GM12873 (cell line): ENCODE measurements at regions not wholly inside any gene's neighbourhood (a gene's known extent, or its start where the extent isn't known, plus 50 kb on each side); places are given as distances from the start of the nearest gene placed in this dataset.
A peak's percentile ranks its signal among the peaks of the same experiment; 100 is the strongest.

Experiments
- TF ChIP-seq, protein P1 (sequence below): IDR thresholded peaks from 2 replicates; pipeline ENCODE4 v1.5.1; 2012; ENCODE audit warnings: low read depth, mild to moderate bottlenecking, moderate library complexity, low read length, control low read depth; ENCODE audit not compliant: insufficient read depth; ENCODE audit errors: missing control alignments

DNA sequence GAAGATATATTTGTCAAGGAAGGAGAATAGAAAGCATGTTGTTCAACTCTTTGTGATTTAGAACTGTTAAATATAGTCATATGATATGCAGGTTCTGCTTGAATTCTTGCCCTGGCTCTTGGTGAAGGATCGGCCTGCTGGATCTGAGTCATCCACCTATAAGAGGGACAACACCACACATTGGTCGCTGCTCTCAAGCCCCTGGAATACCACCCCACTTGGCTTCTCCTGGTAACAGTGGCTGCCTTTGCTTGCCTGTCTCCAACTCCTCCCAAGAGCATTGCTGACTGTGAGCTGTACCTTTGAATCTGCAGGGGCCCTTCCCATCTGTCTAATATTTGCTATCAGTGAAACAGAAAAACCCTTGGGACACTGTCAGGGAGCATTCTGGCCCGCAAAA, 78.9 kb upstream of the DGKG start:
- TF ChIP-seq, protein P1, sequence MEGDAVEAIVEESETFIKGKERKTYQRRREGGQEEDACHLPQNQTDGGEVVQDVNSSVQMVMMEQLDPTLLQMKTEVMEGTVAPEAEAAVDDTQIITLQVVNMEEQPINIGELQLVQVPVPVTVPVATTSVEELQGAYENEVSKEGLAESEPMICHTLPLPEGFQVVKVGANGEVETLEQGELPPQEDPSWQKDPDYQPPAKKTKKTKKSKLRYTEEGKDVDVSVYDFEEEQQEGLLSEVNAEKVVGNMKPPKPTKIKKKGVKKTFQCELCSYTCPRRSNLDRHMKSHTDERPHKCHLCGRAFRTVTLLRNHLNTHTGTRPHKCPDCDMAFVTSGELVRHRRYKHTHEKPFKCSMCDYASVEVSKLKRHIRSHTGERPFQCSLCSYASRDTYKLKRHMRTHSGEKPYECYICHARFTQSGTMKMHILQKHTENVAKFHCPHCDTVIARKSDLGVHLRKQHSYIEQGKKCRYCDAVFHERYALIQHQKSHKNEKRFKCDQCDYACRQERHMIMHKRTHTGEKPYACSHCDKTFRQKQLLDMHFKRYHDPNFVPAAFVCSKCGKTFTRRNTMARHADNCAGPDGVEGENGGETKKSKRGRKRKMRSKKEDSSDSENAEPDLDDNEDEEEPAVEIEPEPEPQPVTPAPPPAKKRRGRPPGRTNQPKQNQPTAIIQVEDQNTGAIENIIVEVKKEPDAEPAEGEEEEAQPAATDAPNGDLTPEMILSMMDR: no peak

DNA sequence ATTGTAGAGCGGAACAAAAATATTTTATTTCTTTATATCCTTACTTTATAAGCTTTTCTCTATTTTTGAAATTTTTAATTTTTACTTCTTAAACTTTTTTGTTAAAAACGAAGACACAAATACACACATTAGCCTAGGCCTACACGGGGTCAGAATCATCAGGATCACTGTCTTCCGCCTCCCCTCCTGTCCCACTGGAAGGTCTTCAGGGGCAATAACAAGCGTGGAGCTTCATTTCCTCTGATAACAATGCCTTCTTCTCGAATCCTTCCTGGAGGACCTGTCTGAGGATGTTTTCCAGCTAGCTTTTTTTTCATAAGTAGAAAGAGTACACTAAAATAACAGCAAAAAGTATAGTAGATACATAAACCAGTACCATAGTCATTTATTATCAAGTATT, 77.7 kb upstream of the DGKG start:
- TF ChIP-seq, protein P1: no peak

DNA sequence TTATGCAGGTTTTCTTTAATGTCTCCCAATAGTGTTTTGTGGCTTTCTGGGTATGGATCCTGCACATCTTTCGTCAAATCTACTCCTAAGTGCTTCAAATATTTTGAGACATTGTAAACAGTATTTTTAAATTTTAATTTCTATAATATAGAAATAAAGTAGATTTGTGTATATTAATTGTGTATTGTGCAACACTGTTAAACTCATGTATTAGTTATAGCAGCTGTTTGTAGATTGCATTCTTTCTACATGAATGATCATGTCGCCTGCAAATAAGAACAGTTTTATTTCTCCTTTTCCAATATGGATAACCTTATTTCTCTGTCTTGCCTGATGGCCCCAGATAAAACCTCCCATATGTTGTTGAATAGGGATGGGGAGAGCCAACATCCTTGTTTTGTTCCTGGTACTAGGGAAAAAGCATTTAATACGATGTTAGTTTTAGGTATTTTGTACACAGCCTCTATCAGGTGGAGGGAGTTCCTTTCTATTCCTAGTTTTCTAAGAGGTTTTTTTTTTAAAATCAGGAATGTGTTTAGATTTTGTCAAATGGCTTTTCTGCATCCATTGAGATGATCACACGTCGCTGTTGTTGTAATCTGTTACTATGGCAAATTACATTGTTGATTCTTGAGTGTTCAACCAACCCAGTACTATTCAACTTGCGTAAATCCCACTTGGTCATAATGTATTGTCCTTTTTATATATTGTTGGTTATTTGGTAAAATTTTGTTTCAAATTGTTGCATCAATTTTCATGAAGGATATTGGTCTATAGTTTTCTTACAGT, 71.1 kb upstream of the DGKG start:
- TF ChIP-seq, protein P1: no peak

DNA sequence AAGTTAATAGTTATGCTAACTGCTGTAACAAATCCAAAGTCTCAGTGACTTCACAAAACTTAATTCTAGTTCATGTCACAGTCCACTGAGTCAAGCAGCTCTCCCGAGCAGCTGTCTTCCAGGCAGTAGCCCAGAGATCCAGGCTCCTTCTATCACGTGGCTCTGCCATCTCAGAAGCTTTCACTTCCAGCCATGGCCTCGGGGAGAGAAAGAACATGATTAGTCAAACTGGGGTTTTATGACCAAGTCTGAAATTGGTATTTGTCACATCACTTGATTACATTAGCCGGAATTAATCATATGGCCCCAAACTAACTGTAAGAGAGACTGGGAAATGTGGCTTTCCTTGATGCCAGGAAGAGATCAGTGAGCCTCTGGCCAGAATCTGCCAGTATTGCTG, 70.2 kb upstream of the DGKG start:
- TF ChIP-seq, protein P1: no peak

DNA sequence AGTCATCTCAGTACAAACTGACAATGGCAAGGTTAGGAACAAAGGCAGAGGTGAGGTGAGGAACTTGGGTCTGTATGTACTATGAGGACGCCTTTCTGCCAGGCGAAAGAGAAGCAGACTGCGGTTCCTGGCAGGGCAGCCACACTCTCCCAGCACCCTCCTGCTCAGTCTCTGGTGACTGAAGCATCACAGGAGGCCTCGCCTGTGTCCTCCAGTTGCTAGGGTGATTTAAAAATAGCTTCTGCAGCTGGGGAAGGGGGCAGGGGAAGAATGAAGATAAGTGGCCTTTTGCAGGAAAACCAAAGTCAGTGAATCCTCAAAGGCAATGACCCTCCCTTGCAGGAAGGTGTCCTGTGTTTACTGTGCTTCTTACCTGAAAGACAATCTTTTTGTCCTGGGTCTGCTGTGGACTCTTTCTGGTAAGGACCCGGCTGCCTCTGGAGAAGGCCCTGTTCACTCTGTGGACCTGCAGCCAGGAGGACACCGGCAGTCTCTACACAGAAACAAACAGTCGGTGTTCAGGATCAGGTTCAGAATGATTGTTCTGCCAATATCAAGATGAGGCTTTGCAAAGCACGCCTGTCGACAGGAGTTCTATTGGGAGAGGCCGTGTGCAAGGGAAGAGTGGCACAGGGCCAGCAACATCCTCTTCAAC, 65.7 kb upstream of the DGKG start:
- TF ChIP-seq, protein P1: no peak

DNA sequence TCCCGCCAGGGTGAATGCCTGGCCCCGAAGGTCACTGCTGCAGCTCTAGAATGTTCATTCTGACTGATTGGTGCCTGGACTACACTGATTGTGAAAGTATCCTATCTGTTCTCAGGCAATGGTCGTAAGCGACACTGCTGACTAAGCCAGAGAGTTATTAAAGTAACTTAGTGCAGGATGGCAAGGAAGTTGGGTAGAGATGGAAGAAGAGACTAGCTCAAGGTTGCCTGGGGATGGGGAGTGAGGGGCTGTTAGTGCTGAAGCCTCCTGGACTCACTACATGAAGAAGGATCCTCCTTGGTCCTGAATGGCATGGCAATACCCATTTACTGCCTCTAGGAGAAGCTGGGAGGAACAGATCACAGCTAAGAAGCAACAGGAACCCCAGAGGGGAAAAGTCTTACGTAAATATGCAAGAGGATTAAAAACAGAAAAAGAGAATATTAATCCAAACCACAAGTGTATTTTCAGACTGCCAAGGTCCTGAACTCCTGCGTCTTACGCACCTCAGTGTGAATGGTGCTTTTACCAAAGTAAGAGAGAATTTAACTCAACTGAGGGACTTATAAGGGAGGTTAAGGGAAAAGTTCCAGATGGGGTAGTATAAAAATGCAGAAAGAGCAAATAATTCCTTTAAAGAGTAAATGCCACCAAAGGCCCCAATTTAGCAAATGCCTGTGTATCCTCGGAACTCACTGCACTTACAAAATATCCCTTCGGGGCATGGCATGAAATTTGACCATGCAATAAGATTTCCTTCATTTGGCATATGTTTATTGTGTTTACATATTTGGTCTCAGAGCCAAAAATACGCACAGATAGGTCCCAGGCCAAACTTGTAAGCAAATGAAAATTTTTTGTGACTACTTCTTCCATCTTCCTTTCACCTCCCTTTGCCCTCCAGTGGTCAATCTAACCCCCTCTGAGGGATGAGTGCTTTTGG, 64.0 kb upstream of the DGKG start:
- TF ChIP-seq, protein P1: peak; percentile 52

DNA sequence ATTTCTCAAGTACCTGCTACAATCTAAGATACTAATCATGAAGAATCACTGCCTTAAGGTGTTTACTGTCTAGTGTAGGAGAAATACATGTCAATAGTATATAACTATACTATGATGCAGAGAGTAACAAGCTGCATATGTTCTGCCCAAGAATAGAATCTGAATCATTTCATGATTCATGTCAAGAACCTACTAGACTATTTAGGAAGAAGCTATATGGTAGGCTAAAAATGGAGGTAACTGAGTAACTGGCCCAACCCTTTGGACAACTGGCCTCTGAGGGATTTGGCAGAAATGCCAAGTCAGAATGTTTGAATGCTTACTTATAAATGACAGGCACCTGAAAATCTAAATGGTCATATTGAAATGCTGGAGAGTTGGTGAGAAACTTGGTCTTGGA, 59.9 kb upstream of the DGKG start:
- TF ChIP-seq, protein P1: no peak
